GM19395 (cell line): ENCODE measurements at regions not wholly inside any gene's neighbourhood (a gene's known extent, or its start where the extent isn't known, plus 50 kb on each side); places are given as distances from the start of the nearest gene placed in this dataset.
"Not testable (repeated sequence)": the region's sequence is repeated elsewhere in the genome, so short reads cannot be mapped to it uniquely, and the experiment has no call there.

ENCODE experiments used
- ATAC-seq: cut with Tn5 transposase; IDR thresholded peaks from one replicate; pipeline ENCODE4 v1.9.1; 2021; ENCODE audit warnings: mild to moderate bottlenecking, moderate library complexity; ENCODE audit not compliant: unreplicated experiment

GRCh38 chr21:35448876-35449599 lies 399.9 kb upstream of the RUNX1 start:
- ATAC-seq = no peak

GRCh38 chr21:35444391-35444790 lies 395.3 kb upstream of the RUNX1 start:
- no peak for ATAC-seq

DNA sequence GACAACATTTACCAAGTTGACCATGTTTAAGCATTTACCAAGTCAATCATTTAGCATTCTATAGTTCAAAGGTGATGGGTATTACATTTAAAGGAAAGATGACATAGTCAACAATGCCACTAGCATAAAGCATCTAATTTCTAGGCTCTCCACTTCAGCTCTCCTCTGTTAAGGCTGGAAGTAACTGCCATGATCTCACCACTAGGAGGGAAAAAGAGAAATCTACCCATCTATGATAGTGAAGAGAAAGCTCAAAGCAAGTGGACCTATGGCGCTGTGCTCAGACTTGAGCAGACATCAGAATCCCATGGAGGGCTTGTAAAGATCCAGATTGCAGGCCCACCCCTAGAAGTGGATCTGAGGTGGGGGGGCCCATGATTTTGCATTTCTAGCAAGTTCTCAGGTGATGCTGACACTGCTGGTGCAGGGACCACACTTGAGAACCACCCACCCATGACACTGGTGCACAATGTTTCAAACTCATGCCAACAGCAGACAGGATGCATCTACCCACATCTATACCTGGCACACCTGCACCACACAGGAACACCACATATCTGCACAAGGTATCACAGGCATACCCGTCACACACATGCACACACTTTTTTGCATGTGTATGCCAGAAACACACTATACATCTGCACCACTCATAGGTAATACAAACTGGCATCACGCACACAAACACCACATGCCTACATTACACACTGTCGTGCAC lies 392.9 kb upstream of the RUNX1 start:
- ATAC-seq = no peak

GRCh38 chr21:35438643-35439404 lies 389.7 kb upstream of the RUNX1 start:
- peak; percentile 62 for ATAC-seq

- no peak for ATAC-seq
Observed at GRCh38 chr21:35437941-35438340, 388.8 kb upstream of the RUNX1 start.

- no peak for ATAC-seq
Observed at GRCh38 chr21:35436899-35437298, 387.8 kb upstream of the RUNX1 start.

GRCh38 chr21:35432601-35433000 lies 383.5 kb upstream of the RUNX1 start:
- ATAC-seq = not testable (repeated sequence)

GRCh38 chr21:35430260-35430659 lies 381.2 kb upstream of the RUNX1 start:
- no peak for ATAC-seq

DNA sequence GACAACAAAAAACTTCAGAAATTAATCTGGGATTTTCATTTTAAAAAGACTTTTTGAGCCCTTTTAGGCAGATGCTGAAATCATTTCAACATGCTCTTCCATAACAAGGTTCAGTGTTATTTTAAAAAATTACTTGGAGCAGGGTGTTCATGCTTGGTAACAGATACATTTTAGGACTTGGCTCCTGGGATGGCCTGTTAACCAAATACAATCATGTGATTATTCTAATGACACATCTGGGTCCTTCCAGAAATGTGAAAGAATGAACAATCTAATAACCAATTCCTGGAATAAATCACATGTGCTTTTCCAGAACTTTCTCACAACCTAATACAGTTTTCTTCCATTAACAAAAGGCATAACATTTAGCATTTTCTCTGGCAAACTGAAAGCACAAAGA lies 379.8 kb upstream of the RUNX1 start:
- no peak for ATAC-seq

DNA sequence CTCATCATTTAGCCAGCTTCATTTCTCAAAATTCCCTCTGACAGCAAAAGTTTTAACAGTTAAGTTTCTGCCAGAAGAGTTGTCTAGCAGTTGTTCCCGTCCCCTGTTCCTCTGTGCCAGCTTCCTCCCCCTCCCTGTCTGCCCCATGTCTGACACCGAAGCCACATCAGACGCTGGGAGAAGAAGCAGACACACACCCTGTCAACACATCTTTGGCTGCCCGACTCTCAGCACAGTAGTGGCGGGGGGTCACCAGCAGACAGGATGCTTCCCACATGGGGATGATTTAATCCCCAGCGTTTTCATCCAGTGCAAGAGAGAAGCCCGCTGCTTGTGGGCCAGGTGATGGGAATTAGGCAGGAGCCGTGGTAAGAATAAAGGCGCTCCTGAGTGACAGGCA lies 379.4 kb upstream of the RUNX1 start:
- ATAC-seq = no peak

- ATAC-seq = no peak
Observed at GRCh38 chr21:35428001-35428320, 378.9 kb upstream of the RUNX1 start.

- no peak for ATAC-seq
Observed at GRCh38 chr21:35427320-35428000, 378.4 kb upstream of the RUNX1 start.

DNA sequence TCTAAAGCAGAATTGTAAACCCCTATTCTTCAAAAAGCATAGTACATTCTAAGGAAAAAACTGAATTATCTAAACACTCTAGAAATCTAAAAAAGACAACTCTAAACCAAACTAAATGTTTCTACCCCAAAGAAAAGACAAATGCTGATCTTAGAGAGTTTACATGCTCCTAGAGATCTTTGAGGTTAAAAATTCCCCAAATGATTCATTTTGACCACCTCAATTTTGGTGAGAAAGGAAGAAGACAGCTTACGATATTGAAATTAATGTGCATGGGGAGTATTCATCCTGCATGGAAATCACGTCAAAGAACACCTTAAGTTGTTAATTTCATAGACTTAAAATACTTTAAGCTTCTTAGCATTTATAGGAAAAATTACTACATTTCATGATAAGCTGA lies 377.8 kb upstream of the RUNX1 start:
- no peak for ATAC-seq

DNA sequence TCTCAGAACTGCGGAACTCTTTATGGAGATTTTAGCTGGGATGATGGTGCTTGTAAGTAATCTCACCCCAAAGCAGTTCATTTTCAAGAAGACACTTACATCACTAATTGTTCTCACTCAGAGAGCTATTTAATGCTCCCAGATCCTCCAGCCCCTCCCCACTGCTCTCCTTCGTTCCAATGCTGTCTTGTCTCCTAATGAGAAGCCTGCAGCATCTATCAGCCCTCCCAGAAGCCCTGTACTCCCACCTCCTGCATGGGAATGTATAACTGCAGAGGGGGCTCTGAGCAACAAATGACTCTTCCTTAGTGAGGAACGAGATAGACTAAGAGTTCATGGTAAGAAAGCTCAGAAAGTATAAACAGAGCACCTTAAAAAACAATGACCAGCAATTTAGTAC lies 377.4 kb upstream of the RUNX1 start:
- no peak for ATAC-seq

DNA sequence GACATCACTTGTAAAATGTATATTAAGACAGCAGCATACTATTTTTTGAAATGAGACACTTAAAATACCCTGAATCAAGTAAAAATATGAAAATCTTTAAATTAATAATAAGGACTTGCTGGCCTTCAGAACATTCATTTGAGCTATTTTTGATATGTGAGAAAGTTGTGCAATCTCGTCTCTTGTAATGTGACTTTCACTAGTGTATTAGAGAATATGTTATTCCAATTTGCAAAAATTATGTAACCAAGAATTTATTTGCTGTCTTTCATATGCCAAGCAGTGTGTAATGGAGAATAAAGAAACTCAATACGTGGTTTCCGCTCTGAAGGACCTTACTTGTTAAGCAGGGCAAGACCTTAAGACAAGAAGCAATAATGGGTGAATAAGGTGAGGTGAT lies 375.0 kb upstream of the RUNX1 start:
- no peak for ATAC-seq

- ATAC-seq = no peak
Observed at GRCh38 chr21:35423709-35424108, 374.6 kb upstream of the RUNX1 start.

- no peak for ATAC-seq
Observed at GRCh38 chr21:35422011-35422410, 372.9 kb upstream of the RUNX1 start.

DNA sequence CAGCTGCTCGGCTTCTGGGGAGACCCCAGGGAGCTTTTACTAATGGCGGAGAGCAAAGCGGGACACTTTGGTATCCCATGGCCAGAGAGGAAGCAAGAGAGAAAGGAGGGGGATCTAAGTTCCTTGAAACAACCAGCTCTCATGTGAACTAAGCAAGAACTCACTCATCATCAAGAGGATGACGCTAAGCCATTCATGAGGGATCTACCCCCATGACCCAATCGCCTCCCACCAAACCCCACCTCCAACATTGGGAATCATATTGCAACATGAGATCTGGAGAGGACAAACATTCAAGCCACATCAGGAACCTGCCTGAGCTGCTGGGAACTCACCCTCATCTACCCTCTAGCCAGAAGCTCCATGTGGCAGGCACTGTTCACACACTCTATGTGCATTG lies 372.1 kb upstream of the RUNX1 start:
- no peak for ATAC-seq

DNA sequence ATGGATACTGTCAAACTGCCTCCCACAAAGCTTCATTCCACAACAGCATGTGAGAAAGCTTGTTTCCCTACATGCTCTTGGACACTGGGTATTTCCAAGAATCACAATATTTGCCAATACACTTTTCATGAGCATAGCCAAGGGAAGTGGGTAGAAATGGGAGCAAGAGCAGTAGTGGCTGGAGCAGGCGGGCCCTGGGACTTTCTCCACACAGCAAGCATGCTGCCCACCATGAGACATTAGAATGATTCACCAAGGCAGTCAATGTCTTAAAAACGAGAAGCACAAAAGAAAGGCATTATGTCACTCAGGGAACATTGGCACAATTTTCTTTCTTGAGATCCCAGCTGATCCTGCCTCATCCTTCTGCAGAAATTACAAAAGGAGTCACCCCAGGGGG lies 371.6 kb upstream of the RUNX1 start:
- ATAC-seq = no peak

GRCh38 chr21:35417762-35418161 lies 368.7 kb upstream of the RUNX1 start:
- no peak for ATAC-seq

DNA sequence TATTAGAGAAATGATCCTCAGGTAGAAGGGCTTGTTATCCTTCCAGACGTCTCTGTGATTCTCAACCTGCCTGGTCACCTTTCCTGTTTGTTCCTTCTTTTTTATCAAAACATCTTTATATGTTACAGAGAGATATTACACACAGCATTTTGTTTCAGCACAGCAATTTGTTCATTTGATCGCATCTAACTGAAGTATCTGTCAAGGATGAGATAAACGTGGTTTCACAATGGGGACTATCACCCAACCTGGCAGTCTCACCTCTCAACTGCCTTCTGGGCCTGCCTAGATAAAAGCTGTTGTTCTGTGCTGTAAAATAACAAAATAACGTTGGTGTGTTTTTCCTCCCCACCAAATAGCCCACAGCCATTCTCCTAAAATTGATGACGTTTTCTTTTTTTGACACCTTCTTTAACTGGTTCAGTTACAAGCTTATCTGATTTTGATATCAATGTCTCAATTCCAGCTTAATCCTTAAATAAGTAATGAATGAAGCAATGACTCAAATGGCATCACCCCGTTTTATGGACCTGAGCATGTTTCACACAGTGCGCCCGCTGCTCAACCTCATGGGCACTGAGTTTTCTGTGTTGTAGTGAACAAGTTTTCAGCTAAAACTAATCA lies 367.9 kb upstream of the RUNX1 start:
- ATAC-seq = no peak
